ENCODE measurements at regions not wholly inside any gene's neighbourhood (a gene's known extent, or its start where the extent isn't known, plus 50 kb on each side); places are given as distances from the start of the nearest gene placed in this dataset.

DNA sequence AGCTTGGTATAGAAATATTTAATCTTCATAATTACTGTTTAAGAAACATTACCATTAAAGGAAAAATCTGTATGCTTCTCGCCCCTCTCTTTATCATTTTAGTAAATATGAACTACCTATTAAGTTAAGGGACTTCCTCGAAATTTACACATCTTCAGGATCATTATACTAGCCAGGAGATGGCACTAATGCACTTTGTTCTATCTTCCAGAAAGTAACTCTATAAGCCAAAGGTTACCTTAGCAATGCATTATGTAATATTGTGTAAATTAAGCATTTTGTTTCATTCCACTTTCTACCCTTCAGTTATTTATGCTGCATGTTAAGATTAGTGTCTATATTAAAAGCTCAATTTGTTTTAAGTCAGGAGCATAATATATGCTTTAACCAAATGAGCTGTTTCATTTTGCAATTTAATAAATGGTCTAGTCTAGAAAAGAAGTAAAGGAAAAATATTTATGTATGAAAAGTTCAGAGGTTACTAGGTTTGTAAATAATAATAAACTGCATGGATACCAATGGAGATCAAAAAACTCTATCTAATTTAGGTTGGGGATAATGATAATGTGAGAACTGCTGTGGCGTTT is 128.5 kb downstream of the ANKRD7 start:
- in situ Hi-C loops (cut with HindIII; ENCODE audit: low pct_ligation_motif_present, low sequenced_read_pairs): no loop called here
- Histone ChIP-seq H3K27ac (no peak overlapping the region), H3K27me3 (replicated peaks) (no peaks in the 10 kb centered on the region), H3K36me3 (replicated peaks) (no peaks in the 10 kb centered on the region), H3K4me3 (ENCODE audit: low read depth, low read length) (no peak overlapping the region)
- DNase-seq: no peak
- TF ChIP-seq, protein P1, sequence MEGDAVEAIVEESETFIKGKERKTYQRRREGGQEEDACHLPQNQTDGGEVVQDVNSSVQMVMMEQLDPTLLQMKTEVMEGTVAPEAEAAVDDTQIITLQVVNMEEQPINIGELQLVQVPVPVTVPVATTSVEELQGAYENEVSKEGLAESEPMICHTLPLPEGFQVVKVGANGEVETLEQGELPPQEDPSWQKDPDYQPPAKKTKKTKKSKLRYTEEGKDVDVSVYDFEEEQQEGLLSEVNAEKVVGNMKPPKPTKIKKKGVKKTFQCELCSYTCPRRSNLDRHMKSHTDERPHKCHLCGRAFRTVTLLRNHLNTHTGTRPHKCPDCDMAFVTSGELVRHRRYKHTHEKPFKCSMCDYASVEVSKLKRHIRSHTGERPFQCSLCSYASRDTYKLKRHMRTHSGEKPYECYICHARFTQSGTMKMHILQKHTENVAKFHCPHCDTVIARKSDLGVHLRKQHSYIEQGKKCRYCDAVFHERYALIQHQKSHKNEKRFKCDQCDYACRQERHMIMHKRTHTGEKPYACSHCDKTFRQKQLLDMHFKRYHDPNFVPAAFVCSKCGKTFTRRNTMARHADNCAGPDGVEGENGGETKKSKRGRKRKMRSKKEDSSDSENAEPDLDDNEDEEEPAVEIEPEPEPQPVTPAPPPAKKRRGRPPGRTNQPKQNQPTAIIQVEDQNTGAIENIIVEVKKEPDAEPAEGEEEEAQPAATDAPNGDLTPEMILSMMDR (IDR thresholded peaks at IDR 0.05; ENCODE audit: low read depth, low read length, missing control alignments): no peak

DNA sequence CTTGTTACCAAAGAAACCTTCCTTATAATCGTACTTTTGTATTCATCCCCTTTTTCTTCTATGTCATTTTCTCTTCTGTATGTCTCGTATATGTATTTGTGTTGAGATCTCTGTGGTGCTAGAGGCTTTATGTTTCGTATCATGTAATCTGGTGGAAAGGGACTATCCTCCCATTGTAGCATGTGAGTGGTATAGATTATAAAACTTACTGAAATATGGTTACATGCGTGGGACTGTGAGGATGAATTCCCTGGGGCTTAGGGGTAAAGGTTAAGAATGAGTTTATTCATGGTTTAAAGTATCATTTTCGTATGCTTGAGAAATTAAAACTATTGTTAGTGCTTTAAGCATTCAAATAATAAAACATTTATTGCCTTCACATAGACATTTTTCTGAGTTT is 141.9 kb downstream of the ANKRD7 start:
- H3K27ac ChIP-seq: no peak overlapping the region
- H3K27me3 ChIP-seq (replicated peaks): no peaks in the 10 kb centered on the region
- TF ChIP-seq, protein P1 (IDR thresholded peaks at IDR 0.05; ENCODE audit: low read depth, low read length, missing control alignments): no peak
- no peak overlapping the region for H3K4me3 ChIP-seq (ENCODE audit: low read depth, low read length)
- DNase-seq: no peak
- in situ Hi-C loops (cut with HindIII; ENCODE audit: low pct_ligation_motif_present, low sequenced_read_pairs): no loop called here
- H3K36me3 ChIP-seq (replicated peaks): no peaks in the 10 kb centered on the region

DNA sequence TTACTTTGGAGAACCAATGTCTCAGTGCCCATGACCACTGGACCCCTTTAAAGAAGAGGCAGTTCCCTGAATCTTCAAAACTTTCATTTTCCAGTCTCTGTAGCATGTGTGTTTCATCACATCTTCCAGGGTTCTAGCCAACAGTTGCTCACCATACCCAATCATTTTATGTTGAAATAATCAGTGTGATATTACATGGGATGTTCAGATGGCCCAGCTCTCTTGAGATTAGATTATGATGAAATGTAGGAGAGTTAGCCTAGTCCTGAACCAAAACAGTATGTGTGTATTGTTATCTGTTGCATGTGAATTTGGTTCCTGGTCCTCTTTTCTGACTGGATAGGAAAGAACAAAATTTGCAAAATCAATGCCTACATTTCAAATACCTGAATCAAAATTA is 144.5 kb downstream of the ANKRD7 start:
- Histone ChIP-seq H3K27ac (no peak overlapping the region), H3K27me3 (replicated peaks) (no peaks in the 10 kb centered on the region), H3K36me3 (replicated peaks) (no peaks in the 10 kb centered on the region), H3K4me3 (ENCODE audit: low read depth, low read length) (no peak overlapping the region)
- DNase-seq: no peak
- TF ChIP-seq, protein P1 (IDR thresholded peaks at IDR 0.05; ENCODE audit: low read depth, low read length, missing control alignments): no peak
- in situ Hi-C loops (cut with HindIII; ENCODE audit: low pct_ligation_motif_present, low sequenced_read_pairs): no loop called here

DNA sequence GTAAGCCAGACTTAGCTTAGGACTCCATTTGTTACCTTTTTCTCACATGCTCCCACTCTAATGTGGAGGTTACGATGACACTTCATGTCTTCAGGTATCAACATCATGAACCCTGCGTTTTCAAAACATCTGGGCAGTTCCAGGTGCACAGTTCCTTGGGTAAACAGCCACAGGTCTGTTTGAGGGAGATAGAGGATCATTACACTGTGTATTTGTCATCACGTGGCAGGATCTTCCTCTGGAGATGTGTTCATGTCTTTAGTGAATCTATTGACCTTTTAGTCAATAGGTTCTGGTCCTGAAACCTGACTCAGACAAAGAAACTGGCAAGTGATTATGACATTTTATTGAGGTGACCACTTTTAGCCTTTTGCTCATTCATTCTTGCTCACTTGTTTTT is 145.5 kb downstream of the ANKRD7 start:
- TF ChIP-seq, protein P1 (IDR thresholded peaks at IDR 0.05; ENCODE audit: low read depth, low read length, missing control alignments): no peak
- H3K27ac ChIP-seq: no peak overlapping the region
- in situ Hi-C loops (cut with HindIII; ENCODE audit: low pct_ligation_motif_present, low sequenced_read_pairs): no loop called here
- DNase-seq: no peak
- no peak overlapping the region for H3K4me3 ChIP-seq (ENCODE audit: low read depth, low read length)
- H3K36me3 ChIP-seq (replicated peaks): no peaks in the 10 kb centered on the region
- no peaks in the 10 kb centered on the region for H3K27me3 ChIP-seq (replicated peaks)

DNA sequence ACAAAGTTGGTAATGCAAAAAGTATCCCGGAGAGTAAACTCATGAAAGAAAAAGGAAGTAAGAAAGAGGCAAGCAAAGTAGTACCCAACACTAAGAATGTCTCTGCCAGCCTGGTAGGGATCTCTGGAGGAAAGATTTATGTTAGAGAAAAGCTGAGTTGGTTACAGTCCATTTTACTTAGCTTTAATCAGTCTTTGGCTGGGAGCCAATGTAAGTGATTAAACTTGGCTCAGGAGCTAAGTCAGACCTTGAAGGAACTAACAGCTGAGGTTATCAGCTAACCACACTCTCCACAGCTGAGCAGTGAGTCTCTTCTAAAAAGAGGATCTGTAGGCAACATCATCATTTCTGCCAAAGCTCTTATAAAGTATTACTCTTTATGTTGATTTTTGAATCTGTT is 148.0 kb downstream of the ANKRD7 start:
- Histone ChIP-seq H3K27me3 (replicated peaks) (no peaks in the 10 kb centered on the region), H3K4me3 (ENCODE audit: low read depth, low read length) (no peak overlapping the region), H3K36me3 (replicated peaks) (no peaks in the 10 kb centered on the region), H3K27ac (no peak overlapping the region)
- DNase-seq: no peak
- TF ChIP-seq, protein P1 (IDR thresholded peaks at IDR 0.05; ENCODE audit: low read depth, low read length, missing control alignments): no peak
- in situ Hi-C loops (cut with HindIII; ENCODE audit: low pct_ligation_motif_present, low sequenced_read_pairs): no loop called here

DNA sequence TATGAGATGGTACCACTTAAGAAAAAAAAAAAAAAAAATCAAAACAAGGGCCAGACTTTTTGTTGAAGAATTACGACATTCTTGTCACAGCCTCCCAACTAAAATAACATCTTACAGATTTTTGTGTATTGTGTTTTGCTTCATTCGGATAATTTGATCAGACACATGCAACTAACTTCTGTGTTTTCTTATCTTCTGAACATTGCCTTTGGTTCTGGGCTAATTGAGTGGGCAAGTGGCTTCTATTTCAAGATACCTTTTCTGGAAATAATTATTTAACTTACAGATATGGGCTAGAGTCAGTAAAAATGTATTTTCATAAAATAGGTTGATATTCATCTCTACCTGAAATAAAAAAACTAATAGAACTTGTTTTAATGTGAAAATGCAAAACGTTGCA is 165.1 kb downstream of the ANKRD7 start:
- in situ Hi-C loops (cut with HindIII; ENCODE audit: low pct_ligation_motif_present, low sequenced_read_pairs): no loop called here
- TF ChIP-seq, protein P1 (IDR thresholded peaks at IDR 0.05; ENCODE audit: low read depth, low read length, missing control alignments): no peak
- no peaks in the 10 kb centered on the region for H3K36me3 ChIP-seq (replicated peaks)
- H3K27me3 ChIP-seq (replicated peaks): no peaks in the 10 kb centered on the region
- no peak overlapping the region for H3K27ac ChIP-seq
- no peak for DNase-seq
- no peak overlapping the region for H3K4me3 ChIP-seq (ENCODE audit: low read depth, low read length)

Measured in brain microvascular endothelial cell (primary cell).